ENCODE measurements at regions not wholly inside any gene's neighbourhood (a gene's known extent, or its start where the extent isn't known, plus 50 kb on each side); places are given as distances from the start of the nearest gene placed in this dataset.

DNA sequence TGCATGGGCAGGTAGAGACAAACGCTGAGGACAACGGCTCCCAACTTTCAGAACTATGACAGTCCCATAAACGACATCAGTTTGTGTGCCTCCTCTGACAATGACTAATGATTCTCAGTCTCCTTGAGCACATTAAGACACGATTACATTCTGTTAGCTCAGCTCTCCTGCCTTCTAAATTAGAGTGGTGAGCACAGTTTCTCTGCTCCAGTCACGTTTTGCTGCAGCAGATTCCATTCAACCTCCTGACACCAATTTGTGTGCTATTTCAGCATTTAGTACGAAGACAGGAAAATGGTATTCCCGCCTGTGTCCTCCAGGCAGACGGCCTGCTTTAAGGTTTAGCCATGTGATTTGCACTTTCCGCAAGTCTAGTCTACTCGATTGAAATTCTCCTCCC, 458.4 kb upstream of the CFAP20DC start:
- TF ChIP-seq POLR2AphosphoS5 (IDR thresholded peaks at IDR 0.05; ENCODE audit: low read depth, low read length): no peak
- TF ChIP-seq TAF1 (IDR thresholded peaks at IDR 0.05; ENCODE audit: borderline replicate concordance, insufficient read depth, low read length): no peak
- no peak for TF ChIP-seq SIN3A (IDR thresholded peaks at IDR 0.05; ENCODE audit: borderline replicate concordance, insufficient read depth, low read length)
- no peak for TF ChIP-seq FOXP2 (optimal IDR thresholded peaks at IDR 0.05; ENCODE audit: borderline replicate concordance, extremely low read depth, extremely low read length, insufficient read depth)
- TF ChIP-seq, protein P1, sequence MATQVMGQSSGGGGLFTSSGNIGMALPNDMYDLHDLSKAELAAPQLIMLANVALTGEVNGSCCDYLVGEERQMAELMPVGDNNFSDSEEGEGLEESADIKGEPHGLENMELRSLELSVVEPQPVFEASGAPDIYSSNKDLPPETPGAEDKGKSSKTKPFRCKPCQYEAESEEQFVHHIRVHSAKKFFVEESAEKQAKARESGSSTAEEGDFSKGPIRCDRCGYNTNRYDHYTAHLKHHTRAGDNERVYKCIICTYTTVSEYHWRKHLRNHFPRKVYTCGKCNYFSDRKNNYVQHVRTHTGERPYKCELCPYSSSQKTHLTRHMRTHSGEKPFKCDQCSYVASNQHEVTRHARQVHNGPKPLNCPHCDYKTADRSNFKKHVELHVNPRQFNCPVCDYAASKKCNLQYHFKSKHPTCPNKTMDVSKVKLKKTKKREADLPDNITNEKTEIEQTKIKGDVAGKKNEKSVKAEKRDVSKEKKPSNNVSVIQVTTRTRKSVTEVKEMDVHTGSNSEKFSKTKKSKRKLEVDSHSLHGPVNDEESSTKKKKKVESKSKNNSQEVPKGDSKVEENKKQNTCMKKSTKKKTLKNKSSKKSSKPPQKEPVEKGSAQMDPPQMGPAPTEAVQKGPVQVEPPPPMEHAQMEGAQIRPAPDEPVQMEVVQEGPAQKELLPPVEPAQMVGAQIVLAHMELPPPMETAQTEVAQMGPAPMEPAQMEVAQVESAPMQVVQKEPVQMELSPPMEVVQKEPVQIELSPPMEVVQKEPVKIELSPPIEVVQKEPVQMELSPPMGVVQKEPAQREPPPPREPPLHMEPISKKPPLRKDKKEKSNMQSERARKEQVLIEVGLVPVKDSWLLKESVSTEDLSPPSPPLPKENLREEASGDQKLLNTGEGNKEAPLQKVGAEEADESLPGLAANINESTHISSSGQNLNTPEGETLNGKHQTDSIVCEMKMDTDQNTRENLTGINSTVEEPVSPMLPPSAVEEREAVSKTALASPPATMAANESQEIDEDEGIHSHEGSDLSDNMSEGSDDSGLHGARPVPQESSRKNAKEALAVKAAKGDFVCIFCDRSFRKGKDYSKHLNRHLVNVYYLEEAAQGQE (IDR thresholded peaks at IDR 0.05; ENCODE audit: insufficient read depth in 1 of 2, low read depth in 2 of 2, low read length in 2 of 2): no peak

DNA sequence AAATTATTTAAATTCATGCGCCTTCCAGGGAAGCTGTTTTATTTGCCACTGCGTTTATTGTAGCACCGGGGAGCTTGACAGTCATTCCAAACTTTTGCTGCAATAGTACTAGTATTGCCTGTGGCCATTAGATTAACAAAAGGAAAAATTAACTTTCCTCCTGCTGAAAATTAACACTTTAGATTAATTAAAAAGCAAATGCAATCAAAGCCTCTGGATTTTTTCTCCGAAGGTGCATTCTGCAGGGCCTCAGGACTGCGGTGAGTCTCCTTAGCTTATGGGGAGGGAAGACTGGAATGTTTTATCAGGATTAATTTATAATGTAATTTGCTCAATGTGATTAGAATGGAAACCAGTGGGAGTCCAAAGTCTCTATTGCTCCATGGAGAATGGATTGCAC, 456.4 kb upstream of the CFAP20DC start:
- TF ChIP-seq SIN3A (IDR thresholded peaks at IDR 0.05; ENCODE audit: borderline replicate concordance, insufficient read depth, low read length) (no peak), POLR2AphosphoS5 (IDR thresholded peaks at IDR 0.05; ENCODE audit: low read depth, low read length) (no peak), TAF1 (IDR thresholded peaks at IDR 0.05; ENCODE audit: borderline replicate concordance, insufficient read depth, low read length) (no peak), FOXP2 (optimal IDR thresholded peaks at IDR 0.05; ENCODE audit: borderline replicate concordance, extremely low read depth, extremely low read length, insufficient read depth) (no peak)
- TF ChIP-seq, protein P1 (IDR thresholded peaks at IDR 0.05; ENCODE audit: insufficient read depth in 1 of 2, low read depth in 2 of 2, low read length in 2 of 2): no peak

DNA sequence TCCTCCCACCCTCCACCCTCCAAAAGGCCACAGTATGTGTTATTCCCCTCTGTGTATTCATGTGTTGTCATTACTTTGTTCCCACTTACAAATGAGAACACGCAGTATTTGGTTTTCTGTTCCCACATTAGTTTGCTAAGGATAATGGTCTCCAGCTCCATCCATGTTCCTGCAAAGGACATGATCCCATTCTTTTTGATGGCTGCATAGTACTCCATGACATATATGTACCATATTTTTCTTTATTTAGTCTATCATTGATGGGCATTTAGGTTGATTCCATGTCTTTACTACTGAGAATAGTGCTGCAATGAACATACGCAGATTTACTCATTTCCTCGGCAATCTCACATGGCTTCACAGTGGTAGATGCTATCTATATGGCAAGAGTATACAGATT, 453.6 kb upstream of the CFAP20DC start:
- TF ChIP-seq TAF1 (IDR thresholded peaks at IDR 0.05; ENCODE audit: borderline replicate concordance, insufficient read depth, low read length) (no peak), SIN3A (IDR thresholded peaks at IDR 0.05; ENCODE audit: borderline replicate concordance, insufficient read depth, low read length) (no peak), FOXP2 (optimal IDR thresholded peaks at IDR 0.05; ENCODE audit: borderline replicate concordance, extremely low read depth, extremely low read length, insufficient read depth) (no peak), POLR2AphosphoS5 (IDR thresholded peaks at IDR 0.05; ENCODE audit: low read depth, low read length) (no peak)
- TF ChIP-seq, protein P1 (IDR thresholded peaks at IDR 0.05; ENCODE audit: insufficient read depth in 1 of 2, low read depth in 2 of 2, low read length in 2 of 2): no peak

DNA sequence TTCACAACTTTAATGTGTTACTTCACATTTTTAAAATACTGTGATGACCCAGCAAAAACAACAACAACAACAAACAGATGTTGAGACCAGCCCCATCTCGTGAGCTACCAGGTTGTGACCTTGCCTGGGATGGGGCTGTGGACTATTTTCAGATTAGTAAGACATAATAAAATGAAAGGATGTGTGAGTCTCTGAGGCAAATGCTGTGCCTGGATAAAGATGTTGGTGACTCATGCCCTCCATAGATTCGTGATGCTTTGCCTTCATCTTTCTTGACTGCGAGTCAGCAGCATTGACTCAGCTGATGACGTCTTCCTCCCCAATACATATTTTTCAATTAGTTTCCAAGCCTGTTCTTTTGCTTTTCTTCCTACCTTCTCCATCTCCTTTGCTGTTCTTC, 453.0 kb upstream of the CFAP20DC start:
- TF ChIP-seq FOXP2 (optimal IDR thresholded peaks at IDR 0.05; ENCODE audit: borderline replicate concordance, extremely low read depth, extremely low read length, insufficient read depth) (no peak), TAF1 (IDR thresholded peaks at IDR 0.05; ENCODE audit: borderline replicate concordance, insufficient read depth, low read length) (no peak), POLR2AphosphoS5 (IDR thresholded peaks at IDR 0.05; ENCODE audit: low read depth, low read length) (no peak), SIN3A (IDR thresholded peaks at IDR 0.05; ENCODE audit: borderline replicate concordance, insufficient read depth, low read length) (no peak)
- TF ChIP-seq, protein P1 (IDR thresholded peaks at IDR 0.05; ENCODE audit: insufficient read depth in 1 of 2, low read depth in 2 of 2, low read length in 2 of 2): no peak

DNA sequence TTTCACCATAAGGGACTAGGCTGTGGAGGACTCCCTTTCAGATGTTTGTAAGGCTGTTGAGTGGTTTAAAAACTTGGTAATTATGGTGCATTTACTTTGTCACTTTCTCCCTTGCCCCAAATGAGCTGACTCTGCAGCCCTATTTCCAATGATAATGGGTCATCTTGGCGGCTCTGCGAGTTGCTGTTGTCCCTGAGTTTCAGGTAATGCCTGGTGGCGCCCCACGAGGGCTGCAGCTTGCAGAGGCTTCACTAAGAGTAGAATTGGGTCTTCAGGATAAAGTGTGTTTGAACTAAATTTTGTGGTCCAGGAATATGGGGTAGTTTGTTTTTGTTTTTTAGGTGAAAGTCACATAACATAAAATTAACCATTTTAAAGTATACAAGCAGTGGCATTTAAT, 450.1 kb upstream of the CFAP20DC start:
- TF ChIP-seq, protein P1 (IDR thresholded peaks at IDR 0.05; ENCODE audit: insufficient read depth in 1 of 2, low read depth in 2 of 2, low read length in 2 of 2): no peak
- no peak for TF ChIP-seq FOXP2 (optimal IDR thresholded peaks at IDR 0.05; ENCODE audit: borderline replicate concordance, extremely low read depth, extremely low read length, insufficient read depth)
